ENCODE measurements at regions not wholly inside any gene's neighbourhood (a gene's known extent, or its start where the extent isn't known, plus 50 kb on each side); places are given as distances from the start of the nearest gene placed in this dataset.
"Not testable (repeated sequence)": the region's sequence is repeated elsewhere in the genome, so short reads cannot be mapped to it uniquely, and the experiment has no call there.

DNA sequence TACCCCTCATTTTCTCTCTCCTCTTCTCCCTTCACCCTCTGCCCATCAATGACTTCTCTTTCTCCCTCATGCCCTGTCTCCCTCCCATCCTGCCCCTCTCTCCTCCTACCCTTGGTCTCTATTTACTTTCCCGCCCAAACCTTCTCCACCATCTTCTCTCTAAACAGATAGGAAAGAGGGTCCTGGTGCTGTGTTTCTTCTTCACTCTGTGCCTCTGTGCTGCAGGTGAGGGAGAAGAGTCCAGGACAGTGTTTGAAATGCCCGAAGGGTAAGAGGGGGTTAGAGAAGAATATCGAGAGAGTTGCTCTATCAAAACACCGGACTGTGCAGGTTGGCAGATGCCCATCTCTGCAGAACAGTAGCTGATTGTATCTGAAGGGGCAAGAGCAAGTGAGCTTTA is 217.0 kb downstream of the ANKRD30B start:
- TF ChIP-seq EZH2 (IDR thresholded peaks at IDR 0.05; ENCODE audit: low read length, missing control alignments); CTCF (conservative IDR thresholded peaks at IDR 0.05 in 1 of 2, IDR thresholded peaks at IDR 0.05 in 1 of 2; ENCODE audit: low read depth in 1 of 2, low read length in 2 of 2): not testable (repeated sequence)

Measured in fibroblast of lung (primary cell).